Naive B cell (primary cell): ENCODE measurements at regions not wholly inside any gene's neighbourhood (a gene's known extent, or its start where the extent isn't known, plus 50 kb on each side); places are given as distances from the start of the nearest gene placed in this dataset.
"Not testable (repeated sequence)": the region's sequence is repeated elsewhere in the genome, so short reads cannot be mapped to it uniquely, and the experiment has no call there.

Experiments
- ATAC-seq, 2 donors: fragments of 150-1000 bp; cut with Tn5 transposase; 2 replicates each; pipeline ENCODE4 v1.10.0; 2021; ENCODE audit warnings: low read depth in 2 of 2, mild to moderate bottlenecking in 2 of 2, moderate library complexity in 2 of 2
- DNase-seq: peaks from one replicate; pipeline ENCODE4 v3.0.0; 2022
- H3K27ac Mint-ChIP-seq, 6 donors: one replicate each; pipeline ENCODE4 v1.8.0; 2020 to 2022; ENCODE audit warnings: mild to moderate bottlenecking in 6 of 6, mixed read lengths in 6 of 6, moderate library complexity in 5 of 6, inconsistent platforms in 2 of 6
- H3K27me3 Mint-ChIP-seq, 3 donors: one replicate each; pipeline ENCODE4 v1.8.0; 2021 to 2022; ENCODE audit warnings: mixed read lengths in 3 of 3, mild to moderate bottlenecking in 1 of 3
- H3K36me3 Mint-ChIP-seq, 2 donors: one replicate each; pipeline ENCODE4 v1.8.0; 2020 to 2022; ENCODE audit warnings: mixed read lengths in 2 of 2, inconsistent platforms in 1 of 2, mild to moderate bottlenecking in 1 of 2
- H3K4me1 Mint-ChIP-seq, 3 donors: one replicate each; pipeline ENCODE4 v1.8.0; 2020 to 2022; ENCODE audit warnings: mixed read lengths in 3 of 3, inconsistent platforms in 1 of 3, mild to moderate bottlenecking in 1 of 3, moderate library complexity in 1 of 3
- H3K4me3 Mint-ChIP-seq, 8 donors: one replicate each; pipeline ENCODE4 v1.8.0; 2020 to 2022; ENCODE audit warnings: mild to moderate bottlenecking in 8 of 8, mixed read lengths in 8 of 8, moderate library complexity in 8 of 8, inconsistent platforms in 2 of 8
- H3K9me3 Mint-ChIP-seq, 7 donors: one replicate each; pipeline ENCODE4 v1.8.0; 2020 to 2022; ENCODE audit warnings: mixed read lengths in 7 of 7, mild to moderate bottlenecking in 5 of 7, inconsistent platforms in 2 of 7, moderate library complexity in 1 of 7

- Mint-ChIP-seq H3K9me3 (peaks cover 0 to 1% (median 0%) of the 10 kb centered on the region in 7 donors), H3K27ac (no peak overlapping the region), H3K4me3 (no peak overlapping the region), H3K36me3 (no peaks in the 10 kb centered on the region), H3K4me1 (no peaks in the 10 kb centered on the region), H3K27me3 (peaks cover 0 to 11% (median 8%) of the 10 kb centered on the region in 3 donors)
- ATAC-seq (no peak), DNase-seq (no peak)
Measured at GRCh38 chr3:159271799-159272512, 470.1 kb downstream of the MFSD1 start.

GRCh38 chr3:159273070-159273469, 471.2 kb downstream of the MFSD1 start:
- no peak for ATAC-seq

GRCh38 chr3:159273608-159274007, 471.8 kb downstream of the MFSD1 start:
- Mint-ChIP-seq H3K4me3 (no peak overlapping the region), H3K36me3 (no peaks in the 10 kb centered on the region), H3K4me1 (no peaks in the 10 kb centered on the region), H3K27me3 (peaks cover 0 to 11% (median 11%) of the 10 kb centered on the region in 3 donors), H3K27ac (no peak overlapping the region), H3K9me3 (peaks cover 0 to 1% (median 0%) of the 10 kb centered on the region in 7 donors)
- no peak for DNase-seq
- no peak for ATAC-seq

More at GRCh38 chr3:159273070-159273469, 471.2 kb downstream of the MFSD1 start:
- H3K27ac Mint-ChIP-seq: no peak overlapping the region
- no peaks in the 10 kb centered on the region for H3K4me1 Mint-ChIP-seq
- DNase-seq: no peak
- no peak overlapping the region for H3K4me3 Mint-ChIP-seq
- no peaks in the 10 kb centered on the region for H3K36me3 Mint-ChIP-seq
- H3K27me3 Mint-ChIP-seq: peaks cover 0 to 11% (median 11%) of the 10 kb centered on the region in 3 donors
- peaks cover 0 to 1% (median 0%) of the 10 kb centered on the region in 7 donors for H3K9me3 Mint-ChIP-seq

GRCh38 chr3:159275741-159276140, 473.9 kb downstream of the MFSD1 start:
- DNase-seq: no peak
- H3K9me3 Mint-ChIP-seq: peaks cover 0 to 7% (median 2%) of the 10 kb centered on the region in 7 donors
- no peak for ATAC-seq
- H3K4me1 Mint-ChIP-seq: no peaks in the 10 kb centered on the region
- H3K4me3 Mint-ChIP-seq: no peak overlapping the region
- H3K36me3 Mint-ChIP-seq: no peaks in the 10 kb centered on the region
- H3K27me3 Mint-ChIP-seq: peaks cover 0 to 6% (median 0%) of the 10 kb centered on the region in 3 donors
- H3K27ac Mint-ChIP-seq: no peak overlapping the region

- peaks cover 0 to 6% (median 0%) of the 10 kb centered on the region in 3 donors for H3K27me3 Mint-ChIP-seq
- H3K4me1 Mint-ChIP-seq: no peaks in the 10 kb centered on the region
- ATAC-seq (no peak), DNase-seq (no peak)
- no peaks in the 10 kb centered on the region for H3K36me3 Mint-ChIP-seq
- H3K9me3 Mint-ChIP-seq: peaks cover 0 to 7% (median 2%) of the 10 kb centered on the region in 7 donors
- no peak overlapping the region for H3K4me3 Mint-ChIP-seq
- H3K27ac Mint-ChIP-seq: no peak overlapping the region
Measured at GRCh38 chr3:159277814-159278213, 476.0 kb downstream of the MFSD1 start.

GRCh38 chr3:159280386-159281191, 478.7 kb downstream of the MFSD1 start:
- H3K4me3 Mint-ChIP-seq: no peak overlapping the region
- H3K9me3 Mint-ChIP-seq: peaks cover 0 to 7% (median 2%) of the 10 kb centered on the region in 7 donors
- peaks cover 0 to 6% (median 0%) of the 10 kb centered on the region in 3 donors for H3K27me3 Mint-ChIP-seq
- no peak overlapping the region for H3K27ac Mint-ChIP-seq
- no peaks in the 10 kb centered on the region for H3K36me3 Mint-ChIP-seq
- no peak for ATAC-seq
- no peaks in the 10 kb centered on the region for H3K4me1 Mint-ChIP-seq
- DNase-seq: no peak

GRCh38 chr3:159293493-159293892, 491.6 kb downstream of the MFSD1 start:
- no peaks in the 10 kb centered on the region for H3K4me1 Mint-ChIP-seq
- H3K9me3 Mint-ChIP-seq: peaks cover 2 to 11% (median 4%) of the 10 kb centered on the region in 7 donors
- DNase-seq: no peak
- H3K27ac Mint-ChIP-seq: no peak overlapping the region
- H3K36me3 Mint-ChIP-seq: no peaks in the 10 kb centered on the region
- ATAC-seq: no peak
- H3K27me3 Mint-ChIP-seq: peaks cover 0 to 6% (median 0%) of the 10 kb centered on the region in 3 donors
- H3K4me3 Mint-ChIP-seq: no peak overlapping the region

- H3K27ac Mint-ChIP-seq: no peak overlapping the region
- peaks cover 0 to 19% (median 3%) of the 10 kb centered on the region in 7 donors for H3K9me3 Mint-ChIP-seq
- peaks cover 0 to 18% (median 0%) of the 10 kb centered on the region in 3 donors for H3K27me3 Mint-ChIP-seq
- ATAC-seq (no peak), DNase-seq (no peak)
- no peak overlapping the region for H3K4me3 Mint-ChIP-seq
- peaks cover 0 to 8% of the 10 kb centered on the region in 2 donors for H3K36me3 Mint-ChIP-seq
- no peaks in the 10 kb centered on the region for H3K4me1 Mint-ChIP-seq
Measured at GRCh38 chr3:159301961-159302360, 500.1 kb downstream of the MFSD1 start.

GRCh38 chr3:159305017-159305416, 503.2 kb downstream of the MFSD1 start:
- no peaks in the 10 kb centered on the region for H3K4me1 Mint-ChIP-seq
- H3K27ac Mint-ChIP-seq: no peak overlapping the region
- H3K4me3 Mint-ChIP-seq: no peak overlapping the region
- ATAC-seq (no peak), DNase-seq (no peak)
- H3K9me3 Mint-ChIP-seq: peaks cover 0 to 19% (median 3%) of the 10 kb centered on the region in 7 donors
- H3K27me3 Mint-ChIP-seq: peaks cover 0 to 18% (median 3%) of the 10 kb centered on the region in 3 donors
- H3K36me3 Mint-ChIP-seq: peaks cover 0 to 8% of the 10 kb centered on the region in 2 donors

- not testable (repeated sequence) for ATAC-seq, DNase-seq, H3K36me3 Mint-ChIP-seq, H3K4me1 Mint-ChIP-seq, H3K27ac Mint-ChIP-seq, H3K4me3 Mint-ChIP-seq, H3K27me3 Mint-ChIP-seq
- H3K9me3 Mint-ChIP-seq: peaks cover 2 to 12% (median 3%) of the 10 kb centered on the region in 7 donors
Measured at GRCh38 chr3:159316706-159317105, 514.9 kb downstream of the MFSD1 start.

GRCh38 chr3:159319156-159319555, 517.3 kb downstream of the MFSD1 start:
- H3K4me1 Mint-ChIP-seq: no peaks in the 10 kb centered on the region
- H3K27ac Mint-ChIP-seq: no peak overlapping the region
- peaks cover 0 to 16% (median 2%) of the 10 kb centered on the region in 7 donors for H3K9me3 Mint-ChIP-seq
- ATAC-seq (no peak), DNase-seq (no peak)
- no peak overlapping the region for H3K4me3 Mint-ChIP-seq
- peaks cover 0 to 3% (median 0%) of the 10 kb centered on the region in 3 donors for H3K27me3 Mint-ChIP-seq
- H3K36me3 Mint-ChIP-seq: no peaks in the 10 kb centered on the region

- Mint-ChIP-seq H3K27me3 (no peaks in the 10 kb centered on the region), H3K9me3 (peaks cover 0 to 5% (median 0%) of the 10 kb centered on the region in 7 donors), H3K4me3 (no peak overlapping the region), H3K36me3 (no peaks in the 10 kb centered on the region), H3K4me1 (no peaks in the 10 kb centered on the region), H3K27ac (no peak overlapping the region)
- DNase-seq (no peak), ATAC-seq (no peak)
Measured at GRCh38 chr3:159322322-159322939, 520.6 kb downstream of the MFSD1 start.

- H3K4me3 Mint-ChIP-seq: no peak overlapping the region
- no peaks in the 10 kb centered on the region for H3K36me3 Mint-ChIP-seq
- H3K27ac Mint-ChIP-seq: no peak overlapping the region
- peaks cover 0 to 5% (median 0%) of the 10 kb centered on the region in 7 donors for H3K9me3 Mint-ChIP-seq
- no peak for ATAC-seq
- H3K4me1 Mint-ChIP-seq: no peaks in the 10 kb centered on the region
- no peak for DNase-seq
- no peaks in the 10 kb centered on the region for H3K27me3 Mint-ChIP-seq
Measured at GRCh38 chr3:159323848-159324247, 522.0 kb downstream of the MFSD1 start.
